ENCODE measurements at regions not wholly inside any gene's neighbourhood (a gene's known extent, or its start where the extent isn't known, plus 50 kb on each side); places are given as distances from the start of the nearest gene placed in this dataset.

DNA sequence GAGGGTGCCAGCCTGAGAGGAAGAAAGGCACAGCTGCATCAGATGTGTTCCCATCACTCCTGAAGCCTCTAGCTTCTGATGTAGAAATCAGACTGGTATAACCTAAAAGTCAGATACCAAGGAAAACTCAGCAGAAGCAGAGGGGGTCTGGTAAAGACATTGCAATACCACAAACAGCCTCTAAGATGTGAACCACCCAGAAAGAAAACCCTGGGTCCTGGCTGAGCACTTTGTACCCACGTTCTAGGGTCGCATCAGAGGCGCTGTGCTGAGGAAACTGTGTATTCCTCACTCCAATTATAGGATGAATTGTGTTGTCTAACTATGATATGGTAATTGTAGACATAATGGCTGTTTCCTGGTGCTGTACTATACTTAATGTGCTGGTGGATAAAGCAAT is 275.6 kb downstream of the IRX2 start:
- TF ChIP-seq ZNF274 (IDR thresholded peaks at IDR 0.05; ENCODE audit: low read depth, low read length) (no peak), SRF (IDR thresholded peaks at IDR 0.05; ENCODE audit: low read depth) (no peak), SP1 (IDR thresholded peaks at IDR 0.05; ENCODE audit: low read depth) (no peak), ZFX (IDR thresholded peaks at IDR 0.05) (no peak), JUND (IDR thresholded peaks at IDR 0.05) (no peak), POLR2A (IDR thresholded peaks at IDR 0.05; ENCODE audit: borderline replicate concordance, extremely low read depth, insufficient read depth, insufficient read length) (no peak), EGR1 (IDR thresholded peaks at IDR 0.05; ENCODE audit: low read depth) (no peak), POLR2AphosphoS5 (IDR thresholded peaks at IDR 0.05; ENCODE audit: low read depth, low read length) (no peak), RAD21 (IDR thresholded peaks at IDR 0.05; ENCODE audit: low read depth) (no peak), CBX3 (IDR thresholded peaks at IDR 0.05; ENCODE audit: low read depth) (no peak)
- TF ChIP-seq, protein P1, sequence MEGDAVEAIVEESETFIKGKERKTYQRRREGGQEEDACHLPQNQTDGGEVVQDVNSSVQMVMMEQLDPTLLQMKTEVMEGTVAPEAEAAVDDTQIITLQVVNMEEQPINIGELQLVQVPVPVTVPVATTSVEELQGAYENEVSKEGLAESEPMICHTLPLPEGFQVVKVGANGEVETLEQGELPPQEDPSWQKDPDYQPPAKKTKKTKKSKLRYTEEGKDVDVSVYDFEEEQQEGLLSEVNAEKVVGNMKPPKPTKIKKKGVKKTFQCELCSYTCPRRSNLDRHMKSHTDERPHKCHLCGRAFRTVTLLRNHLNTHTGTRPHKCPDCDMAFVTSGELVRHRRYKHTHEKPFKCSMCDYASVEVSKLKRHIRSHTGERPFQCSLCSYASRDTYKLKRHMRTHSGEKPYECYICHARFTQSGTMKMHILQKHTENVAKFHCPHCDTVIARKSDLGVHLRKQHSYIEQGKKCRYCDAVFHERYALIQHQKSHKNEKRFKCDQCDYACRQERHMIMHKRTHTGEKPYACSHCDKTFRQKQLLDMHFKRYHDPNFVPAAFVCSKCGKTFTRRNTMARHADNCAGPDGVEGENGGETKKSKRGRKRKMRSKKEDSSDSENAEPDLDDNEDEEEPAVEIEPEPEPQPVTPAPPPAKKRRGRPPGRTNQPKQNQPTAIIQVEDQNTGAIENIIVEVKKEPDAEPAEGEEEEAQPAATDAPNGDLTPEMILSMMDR (IDR thresholded peaks at IDR 0.05 in 2 of 3, conservative IDR thresholded peaks at IDR 0.05 in 1 of 3; ENCODE audit: borderline replicate concordance in 1 of 3, insufficient read depth in 1 of 3, low read depth in 2 of 3, low read length in 2 of 3): no peak
- TF ChIP-seq, protein P2, sequence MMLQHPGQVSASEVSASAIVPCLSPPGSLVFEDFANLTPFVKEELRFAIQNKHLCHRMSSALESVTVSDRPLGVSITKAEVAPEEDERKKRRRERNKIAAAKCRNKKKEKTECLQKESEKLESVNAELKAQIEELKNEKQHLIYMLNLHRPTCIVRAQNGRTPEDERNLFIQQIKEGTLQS (IDR thresholded peaks at IDR 0.05): no peak
- TF ChIP-seq, protein P3, sequence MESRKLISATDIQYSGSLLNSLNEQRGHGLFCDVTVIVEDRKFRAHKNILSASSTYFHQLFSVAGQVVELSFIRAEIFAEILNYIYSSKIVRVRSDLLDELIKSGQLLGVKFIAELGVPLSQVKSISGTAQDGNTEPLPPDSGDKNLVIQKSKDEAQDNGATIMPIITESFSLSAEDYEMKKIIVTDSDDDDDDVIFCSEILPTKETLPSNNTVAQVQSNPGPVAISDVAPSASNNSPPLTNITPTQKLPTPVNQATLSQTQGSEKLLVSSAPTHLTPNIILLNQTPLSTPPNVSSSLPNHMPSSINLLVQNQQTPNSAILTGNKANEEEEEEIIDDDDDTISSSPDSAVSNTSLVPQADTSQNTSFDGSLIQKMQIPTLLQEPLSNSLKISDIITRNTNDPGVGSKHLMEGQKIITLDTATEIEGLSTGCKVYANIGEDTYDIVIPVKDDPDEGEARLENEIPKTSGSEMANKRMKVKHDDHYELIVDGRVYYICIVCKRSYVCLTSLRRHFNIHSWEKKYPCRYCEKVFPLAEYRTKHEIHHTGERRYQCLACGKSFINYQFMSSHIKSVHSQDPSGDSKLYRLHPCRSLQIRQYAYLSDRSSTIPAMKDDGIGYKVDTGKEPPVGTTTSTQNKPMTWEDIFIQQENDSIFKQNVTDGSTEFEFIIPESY (IDR thresholded peaks at IDR 0.05; ENCODE audit: extremely low read depth, insufficient replicate concordance, low read length): no peak
- Histone ChIP-seq H2AFZ (ENCODE audit: low read depth, low read length, poor library complexity, severe bottlenecking) (no peak overlapping the region), H3K27me3 (ENCODE audit: insufficient read depth, low read length) (no peaks in the 10 kb centered on the region), H3K9me3 (ENCODE audit: control insufficient read depth in 1 of 2, insufficient read depth in 1 of 2, low read depth in 1 of 2, low read length in 2 of 2) (peaks cover 0 to 19% of the 10 kb centered on the region in 2 experiments; a peak in 2 of 4 replicates), H3K79me2 (ENCODE audit: insufficient read depth, low read length) (no peaks in the 10 kb centered on the region), H3K9ac (ENCODE audit: low read length) (no peak overlapping the region), H3K27ac (ENCODE audit: low read depth, low read length) (no peak overlapping the region), H3K4me3 (replicated peaks in 1 of 2; ENCODE audit: low read depth in 1 of 2, low read length in 2 of 2) (no peak overlapping the region), H3K4me2 (ENCODE audit: low read length) (no peak overlapping the region), H3K9me2 (ENCODE audit: insufficient read depth) (no peaks in the 10 kb centered on the region), H3K36me3 (ENCODE audit: control insufficient read depth in 1 of 2, insufficient read depth in 2 of 2, low read length in 2 of 2) (no peaks in the 10 kb centered on the region), H4K20me1 (ENCODE audit: insufficient read depth) (no peaks in the 10 kb centered on the region), H3K4me1 (ENCODE audit: control insufficient read depth in 1 of 2, insufficient read depth in 2 of 2, low read length in 2 of 2) (no peaks in the 10 kb centered on the region)
- DNase-seq (ENCODE audit: low read depth, low spot score): no peak
- CTCF ChIA-PET: no interaction called here
- RAD21 ChIA-PET (ENCODE audit: low non-redundant PET in 1 of 2, low total read pairs in 2 of 2, uncharacterized antibody in 2 of 2, unreplicated experiment in 2 of 2): no interaction called here
- BruUV-seq (replicated peaks): no TSS peak
- no peak for ATAC-seq
- POLR2A ChIA-PET: no interaction called here
- intact Hi-C loops (cut with micrococcal nuclease): no loop called here

All from HCT116 (cell line).